Neural progenitor cell (in vitro differentiated cells): ENCODE measurements at regions not wholly inside any gene's neighbourhood (a gene's known extent, or its start where the extent isn't known, plus 50 kb on each side); places are given as distances from the start of the nearest gene placed in this dataset.

Experiments
- CTCF ChIP-seq: fragments of 200-600 bp; sonication (generic); IDR thresholded peaks from 2 replicates; pipeline ENCODE4 v1.5.1; 2017; ENCODE audit warnings: antibody characterized with exemption, mild to moderate bottlenecking
- EZH2 ChIP-seq: fragments of 200-600 bp; sonication (generic); IDR thresholded peaks from 2 replicates; pipeline ENCODE4 v1.6.1; 2017; ENCODE audit warnings: antibody characterized with exemption, mild to moderate bottlenecking, moderate library complexity
- EZH2phosphoT487 ChIP-seq: fragments of 200-600 bp; sonication (generic); IDR thresholded peaks from 2 replicates; pipeline ENCODE4 v1.6.1; 2017; ENCODE audit warnings: antibody characterized with exemption

DNA sequence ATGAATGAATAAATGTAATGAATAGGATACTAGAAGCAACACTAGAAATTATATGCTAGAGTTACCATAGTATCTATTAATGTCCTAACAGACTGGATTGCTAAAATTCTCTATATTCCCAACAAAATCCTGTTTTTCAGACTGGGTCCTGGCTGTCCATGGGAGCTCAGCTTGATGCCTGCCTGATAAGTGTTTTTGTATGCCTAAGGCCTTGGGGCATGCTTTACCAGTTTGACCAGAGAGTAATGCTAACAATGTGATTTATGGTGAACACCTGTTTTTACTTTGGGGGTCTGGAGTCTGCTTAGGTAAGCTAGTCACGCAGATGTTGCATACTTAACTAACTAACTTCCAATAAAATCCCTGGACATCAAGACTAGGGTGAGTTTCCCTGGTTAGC is 318.8 kb upstream of the DEPDC1 start:
- no peak for TF ChIP-seq CTCF
- no peak for TF ChIP-seq EZH2
- no peak for TF ChIP-seq EZH2phosphoT487
